ENCODE measurements at regions not wholly inside any gene's neighbourhood (a gene's known extent, or its start where the extent isn't known, plus 50 kb on each side); places are given as distances from the start of the nearest gene placed in this dataset.
A peak's percentile ranks its signal among the peaks of the same experiment; 100 is the strongest.

- intact Hi-C loops (cut with DNase I; ENCODE audit: low total_unique reads) = no loop called here
- TF ChIP-seq CTCF (IDR thresholded peaks at IDR 0.05) (no peak), POLR2A (IDR thresholded peaks at IDR 0.05) (no peak)
- no peaks in the 10 kb centered on the region for H3K36me3 ChIP-seq
- no peaks in the 10 kb centered on the region for H3K4me1 ChIP-seq
- no peaks in the 10 kb centered on the region for H3K9me3 ChIP-seq
- H3K27me3 ChIP-seq = no peaks in the 10 kb centered on the region
- no peak for DNase-seq
- no peak overlapping the region for H3K4me3 ChIP-seq
- H3K27ac ChIP-seq = no peak overlapping the region
Observed at GRCh38 chr6:170156448-170157375, 134.2 kb downstream of the DLL1 start.

GRCh38 chr6:170155464-170156196 lies 135.2 kb downstream of the DLL1 start:
- Histone ChIP-seq H3K27ac (no peak overlapping the region), H3K4me1 (peaks cover 0 to 5% of the 10 kb centered on the region in 2 donors), H3K9me3 (no peaks in the 10 kb centered on the region), H3K36me3 (no peaks in the 10 kb centered on the region), H3K27me3 (no peaks in the 10 kb centered on the region), H3K4me3 (no peak overlapping the region)
- intact Hi-C loops (cut with DNase I; ENCODE audit: low total_unique reads) = no loop called here
- TF ChIP-seq POLR2A (IDR thresholded peaks at IDR 0.05) (no peak), CTCF (IDR thresholded peaks at IDR 0.05) (no peak)
- DNase-seq = no peak

GRCh38 chr6:170153436-170154319 lies 137.2 kb downstream of the DLL1 start:
- peaks cover 0 to 5% of the 10 kb centered on the region in 2 donors for H3K4me1 ChIP-seq
- no peak overlapping the region for H3K27ac ChIP-seq
- no peaks in the 10 kb centered on the region for H3K36me3 ChIP-seq
- intact Hi-C loops (cut with DNase I; ENCODE audit: low total_unique reads) = no loop called here
- TF ChIP-seq POLR2A (IDR thresholded peaks at IDR 0.05) (no peak), CTCF (IDR thresholded peaks at IDR 0.05) (no peak)
- no peaks in the 10 kb centered on the region for H3K9me3 ChIP-seq
- DNase-seq = no peak
- H3K4me3 ChIP-seq = no peak overlapping the region
- no peaks in the 10 kb centered on the region for H3K27me3 ChIP-seq

GRCh38 chr6:170152989-170153388 lies 137.9 kb downstream of the DLL1 start:
- intact Hi-C loops (cut with DNase I; ENCODE audit: low total_unique reads) = no loop called here
- no peak for TF ChIP-seq POLR2A (IDR thresholded peaks at IDR 0.05)
- TF ChIP-seq CTCF (IDR thresholded peaks at IDR 0.05) = no peak
- H3K36me3 ChIP-seq = no peaks in the 10 kb centered on the region
- H3K9me3 ChIP-seq = no peaks in the 10 kb centered on the region
- no peaks in the 10 kb centered on the region for H3K27me3 ChIP-seq
- H3K4me3 ChIP-seq = no peak overlapping the region
- H3K4me1 ChIP-seq = peaks cover 0 to 5% of the 10 kb centered on the region in 2 donors
- peak overlapping the region; percentile 63 to 73 for H3K27ac ChIP-seq
- DNase-seq = peak in 1 of 2 donors; percentile 57
